IMR-90 (cell line): ENCODE measurements at regions not wholly inside any gene's neighbourhood (a gene's known extent, or its start where the extent isn't known, plus 50 kb on each side); places are given as distances from the start of the nearest gene placed in this dataset.
A peak's percentile ranks its signal among the peaks of the same experiment; 100 is the strongest.

ENCODE experiments used
- ATAC-seq: fragments of 200-7000 bp; cut with Tn5 transposase; 2 replicates; pipeline ENCODE4 v1.9.1; 2020; ENCODE audit warnings: low read depth, mild to moderate bottlenecking, moderate library complexity
- BruUV-seq: library from RNA; stranded (reverse); fragments of 400-500 nt; replicated peaks from 2 replicates; lab custom pipeline; 2021; lab: Mats Ljungman, UMichigan
- CTCF ChIA-PET: fragments of 300-600 bp; formaldehyde crosslinking; extraction: SDS; loops from one replicate; lab custom pipeline; 2021; ENCODE audit warnings: antibody characterized with exemption; lab: Yijun Ruan, JAX
- POLR2A ChIA-PET: fragments of 300-600 bp; sonication (Branson Sonifier 250); formaldehyde crosslinking; loops from one replicate; lab custom pipeline; 2022; ENCODE audit warnings: antibody characterized with exemption; ENCODE audit not compliant: unreplicated experiment; lab: Charles Lee
- DNase-seq: peaks from one replicate; pipeline ENCODE4 v3.0.0; 2013
- H2AFZ ChIP-seq: replicated peaks from 2 replicates; pipeline ENCODE3; 2013; ENCODE audit warnings: low read length, mild to moderate bottlenecking; ENCODE audit not compliant: poor library complexity
- H2AK5ac ChIP-seq: 2 replicates; pipeline ENCODE4 v1.6.1; 2013; ENCODE audit warnings: low read depth, low read length, inconsistent platforms
- H2AK9ac ChIP-seq: replicated peaks from 2 replicates; pipeline ENCODE3; 2013; ENCODE audit warnings: mild to moderate bottlenecking, low read depth, low read length, moderate library complexity; ENCODE audit not compliant: poor library complexity
- H2BK120ac ChIP-seq: 2 replicates; pipeline ENCODE4 v1.6.1; 2013; ENCODE audit warnings: low read depth, low read length, inconsistent platforms
- H2BK15ac ChIP-seq: 3 replicates; pipeline ENCODE4 v1.6.1; 2013; ENCODE audit warnings: low read depth, low read length, inconsistent platforms
- H2BK20ac ChIP-seq: 2 replicates; pipeline ENCODE4 v1.6.1; 2013; ENCODE audit warnings: low read depth, mild to moderate bottlenecking, inconsistent platforms, low read length, moderate library complexity
- H2BK5ac ChIP-seq: 2 replicates; pipeline ENCODE4 v1.6.1; 2013; ENCODE audit warnings: mild to moderate bottlenecking, low read depth, low read length, inconsistent platforms; ENCODE audit not compliant: poor library complexity, severe bottlenecking
- H3K14ac ChIP-seq: replicated peaks from 2 replicates; pipeline ENCODE4 v1.6.1; 2013; ENCODE audit warnings: low read depth, low read length, inconsistent platforms
- H3K18ac ChIP-seq: 2 replicates; pipeline ENCODE4 v1.6.1; 2013; ENCODE audit warnings: low read depth, low read length, control low read depth
- H3K23ac ChIP-seq: 2 replicates; pipeline ENCODE4 v1.6.1; 2013; ENCODE audit warnings: low read depth, low read length, inconsistent platforms
- H3K27ac ChIP-seq: 2 replicates; pipeline ENCODE4 v1.5.1; 2013; ENCODE audit warnings: mild to moderate bottlenecking, control low read depth, low read length; ENCODE audit not compliant: insufficient read depth
- H3K27me3 ChIP-seq: 2 replicates; pipeline ENCODE4 v1.6.1; 2013; ENCODE audit warnings: low read length; ENCODE audit not compliant: control insufficient read depth, insufficient read depth
- H3K36me3 ChIP-seq: 2 replicates; pipeline ENCODE4 v1.6.1; 2013; ENCODE audit warnings: low read length, mixed read lengths; ENCODE audit not compliant: control insufficient read depth, insufficient read depth
- H3K4ac ChIP-seq: 2 replicates; pipeline ENCODE4 v1.6.1; 2013; ENCODE audit warnings: low read depth, low read length, inconsistent platforms
- H3K4me1 ChIP-seq: 2 replicates; pipeline ENCODE4 v1.6.1; 2013; ENCODE audit warnings: low read length, mixed read lengths; ENCODE audit not compliant: control insufficient read depth, insufficient read depth
- H3K4me2 ChIP-seq: 2 replicates; pipeline ENCODE4 v1.6.1; 2013; ENCODE audit warnings: low read depth, mild to moderate bottlenecking, control low read depth, low read length, moderate library complexity
- H3K4me3 ChIP-seq: 2 replicates; pipeline ENCODE4 v1.5.1; 2013; ENCODE audit warnings: low read depth, mild to moderate bottlenecking, control low read depth, low read length, moderate library complexity; ENCODE audit not compliant: insufficient read depth
- H3K56ac ChIP-seq: 2 replicates; pipeline ENCODE4 v1.6.1; 2013; ENCODE audit warnings: low read length, inconsistent platforms; ENCODE audit not compliant: insufficient read depth; ENCODE audit errors: extremely low read depth
- H3K79me1 ChIP-seq, 2 experiments: 2 replicates each; pipeline ENCODE4 v1.6.1; 2013; ENCODE audit warnings: low read length in 2 of 2, inconsistent platforms in 1 of 2, low read depth in 1 of 2
- H3K9ac ChIP-seq: 2 replicates; pipeline ENCODE4 v1.6.1; 2013; ENCODE audit warnings: low read depth, low read length, control low read depth
- H3K9me1 ChIP-seq: 2 replicates; pipeline ENCODE4 v1.6.1; 2013; ENCODE audit warnings: low read length, inconsistent platforms; ENCODE audit not compliant: insufficient read depth
- H3K9me3 ChIP-seq: 2 replicates; pipeline ENCODE4 v1.6.1; 2013; ENCODE audit warnings: low read length; ENCODE audit not compliant: control insufficient read depth, insufficient read depth
- H4K20me1 ChIP-seq: 2 replicates; pipeline ENCODE4 v1.6.1; 2013; ENCODE audit warnings: low read length, inconsistent platforms; ENCODE audit not compliant: insufficient read depth
- H4K5ac ChIP-seq: 2 replicates; pipeline ENCODE4 v1.6.1; 2013; ENCODE audit warnings: mild to moderate bottlenecking, low read depth, low read length, control low read depth
- H4K8ac ChIP-seq, 2 experiments: 2 replicates each; pipeline ENCODE4 v1.6.1; 2013; ENCODE audit warnings: low read depth in 2 of 2, low read length in 2 of 2, control low read depth in 1 of 2, inconsistent platforms in 1 of 2
- H4K91ac ChIP-seq: 2 replicates; pipeline ENCODE4 v1.6.1; 2013; ENCODE audit warnings: low read depth, low read length, inconsistent platforms; ENCODE audit not compliant: insufficient read depth
- BHLHE40 ChIP-seq: fragments of 150-350 bp; IDR thresholded peaks from 2 replicates; pipeline ENCODE4 v1.6.1; 2016; ENCODE audit warnings: mild to moderate bottlenecking, low read depth, low read length
- CEBPB ChIP-seq: IDR thresholded peaks from 2 replicates; pipeline ENCODE4 v1.6.1; 2012; ENCODE audit warnings: low read depth, low read length, improper control_type of control experiment
- CHD1 ChIP-seq: IDR thresholded peaks from 2 replicates; pipeline ENCODE4 v1.6.1; 2012; ENCODE audit warnings: low read depth, low read length, improper control_type of control experiment
- CTCF ChIP-seq: conservative IDR thresholded peaks from 2 replicates; pipeline ENCODE4 v1.5.1; 2012; ENCODE audit warnings: mild to moderate bottlenecking, low read depth, low read length, improper control_type of control experiment
- ELK1 ChIP-seq: fragments of 150-350 bp; IDR thresholded peaks from 2 replicates; pipeline ENCODE4 v1.6.1; 2016; ENCODE audit warnings: low read depth, mild to moderate bottlenecking, low read length, moderate library complexity, borderline replicate concordance
- FOS ChIP-seq: fragments of 150-350 bp; IDR thresholded peaks from 2 replicates; pipeline ENCODE4 v1.6.1; 2016; ENCODE audit warnings: low read depth, low read length
- MAFK ChIP-seq: IDR thresholded peaks from 2 replicates; pipeline ENCODE4 v1.6.1; 2012; ENCODE audit warnings: low read depth, low read length, improper control_type of control experiment
- MAZ ChIP-seq: IDR thresholded peaks from 2 replicates; pipeline ENCODE4 v1.6.1; 2012; ENCODE audit warnings: low read depth, mild to moderate bottlenecking, low read length, improper control_type of control experiment, moderate library complexity, borderline replicate concordance
- MXI1 ChIP-seq: IDR thresholded peaks from 2 replicates; pipeline ENCODE4 v1.6.1; 2012; ENCODE audit warnings: low read depth, mild to moderate bottlenecking, low read length, moderate library complexity, borderline replicate concordance
- NFE2L2 ChIP-seq: fragments of 150-350 bp; IDR thresholded peaks from 2 replicates; pipeline ENCODE4 v1.6.1; 2016; ENCODE audit warnings: low read depth, mild to moderate bottlenecking, low read length
- POLR2A ChIP-seq: IDR thresholded peaks from 2 replicates; pipeline ENCODE4 v1.6.1; 2012; ENCODE audit warnings: mild to moderate bottlenecking, low read depth, low read length
- RAD21 ChIP-seq: IDR thresholded peaks from 2 replicates; pipeline ENCODE4 v1.6.1; 2012; ENCODE audit warnings: low read length, improper control_type of control experiment
- RCOR1 ChIP-seq: IDR thresholded peaks from 2 replicates; pipeline ENCODE4 v1.6.1; 2012; ENCODE audit warnings: mild to moderate bottlenecking, low read length, improper control_type of control experiment; ENCODE audit not compliant: insufficient replicate concordance
- RFX5 ChIP-seq: IDR thresholded peaks from 2 replicates; pipeline ENCODE4 v1.8.0; 2012; ENCODE audit warnings: low read depth, mild to moderate bottlenecking, low read length, moderate library complexity
- SMC3 ChIP-seq: fragments of 150-350 bp; IDR thresholded peaks from 2 replicates; pipeline ENCODE4 v1.6.1; 2016; ENCODE audit warnings: low read depth, mild to moderate bottlenecking, antibody characterized with exemption, low read length, moderate library complexity
- USF2 ChIP-seq: fragments of 150-350 bp; IDR thresholded peaks from 2 replicates; pipeline ENCODE4 v1.6.1; 2017; ENCODE audit warnings: mild to moderate bottlenecking, antibody characterized with exemption, low read length, low read depth
- dilution Hi-C: fragments of 300-500 bp; cut with HindIII; formaldehyde crosslinking; loops from one replicate; pipeline ENCODE4 v1.14.3; 2018; ENCODE audit warnings: low sequenced_read_pairs; ENCODE audit not compliant: unreplicated experiment
- in situ Hi-C: fragments of 300-500 bp; cut with MboI; formaldehyde crosslinking; loops from 3 replicates; pipeline ENCODE4 v1.14.3; 2019; ENCODE audit warnings: low sequenced_read_pairs, inconsistent platforms, mixed read lengths
- intact Hi-C: fragments of 100-400 bp; cut with micrococcal nuclease; formaldehyde crosslinking; loops from 2 replicates; pipeline ENCODE4 v1.10.0; 2022

- Histone ChIP-seq H3K27me3 (no peaks in the 10 kb centered on the region), H3K9me1 (no peaks in the 10 kb centered on the region), H3K36me3 (no peaks in the 10 kb centered on the region), H3K9me3 (no peaks in the 10 kb centered on the region), H3K9ac (no peak overlapping the region), H3K4ac (peak overlapping the region; percentile 40; the same call in 1 of the 2 replicates), H4K91ac (no peak overlapping the region), H2BK20ac (0 out of 2 replicates have a peak overlapping the region, but pooled peaks have one; percentile 32), H4K5ac (no peak overlapping the region), H2BK15ac (no peak overlapping the region), H2AK9ac (no peak overlapping the region), H2BK5ac (peak overlapping the region; percentile 23), H4K8ac (no peak overlapping the region), H3K4me1 (peaks cover 8% of the 10 kb centered on the region), H3K23ac (no peak overlapping the region; the same call in 1 of the 2 replicates), H3K79me1 (no peaks in the 10 kb centered on the region), H3K27ac (no peak overlapping the region), H3K14ac (0 out of 2 replicates have a peak overlapping the region, but pooled peaks have one; percentile 18), H2BK120ac (peak overlapping the region; percentile 46; the same call in 1 of the 2 replicates), H3K4me2 (no peak overlapping the region), H4K20me1 (no peaks in the 10 kb centered on the region), H3K18ac (peak overlapping the region; percentile 45; the same call in 1 of the 2 replicates), H2AK5ac (no peak overlapping the region), H2AFZ (no peak overlapping the region), H3K56ac (no peak overlapping the region), H3K4me3 (no peak overlapping the region)
- no peak for DNase-seq
- TF ChIP-seq RFX5 (no peak), RAD21 (no peak), MXI1 (no peak), CHD1 (no peak), ELK1 (no peak), FOS (no peak), POLR2A (no peak), MAFK (no peak), USF2 (no peak), CEBPB (no peak), NFE2L2 (no peak), BHLHE40 (no peak), MAZ (no peak), SMC3 (no peak), CTCF (no peak), RCOR1 (no peak)
- ChIA-PET POLR2A (no interaction called here), CTCF (interaction anchor here (0.5 kb wide), 1 partner anchor 15 kb away, joined by 3 read pairs; no protein-coding TSS in a partner anchor)
- dilution Hi-C loops, result no loop called here
- BruUV-seq, result no TSS peak
- ATAC-seq, result no peak
- in situ Hi-C loops, result no loop called here
- intact Hi-C loops, result no loop called here
These were observed 113.0 kb upstream of the EDNRA start for GRCh38 chr4:147367891-147368290.
